GM18519 (cell line): ENCODE measurements at regions not wholly inside any gene's neighbourhood (a gene's known extent, or its start where the extent isn't known, plus 50 kb on each side); places are given as distances from the start of the nearest gene placed in this dataset.

Experiments used
- ATAC-seq: cut with Tn5 transposase; IDR thresholded peaks from one replicate; pipeline ENCODE4 v1.9.1; 2021; ENCODE audit warnings: mild to moderate bottlenecking, moderate library complexity; ENCODE audit not compliant: unreplicated experiment, low FRiP score

DNA sequence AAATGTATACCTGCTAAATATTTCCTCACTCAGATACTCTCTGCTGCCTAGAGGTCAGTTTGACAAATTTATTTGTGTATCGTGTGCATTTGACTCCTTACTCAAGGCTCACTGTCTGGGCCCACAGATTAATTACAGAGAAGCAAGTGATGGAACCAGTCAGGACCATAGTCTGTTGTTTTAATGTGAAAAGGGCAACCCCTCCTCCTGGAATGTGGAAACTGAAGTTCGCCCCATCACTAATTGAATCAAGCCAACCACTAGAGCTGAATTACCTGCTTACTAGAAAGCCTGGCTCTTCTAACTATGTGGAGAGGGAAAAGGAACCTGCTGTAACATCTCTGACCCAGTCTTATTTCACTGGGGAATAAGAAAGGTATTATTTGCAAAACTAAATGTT is 199.9 kb upstream of the KRR1 start:
- no peak for ATAC-seq

GRCh38 chr12:75710361-75711069 is 199.1 kb upstream of the KRR1 start:
- ATAC-seq: no peak

GRCh38 chr12:75709503-75709902 is 198.1 kb upstream of the KRR1 start:
- ATAC-seq: no peak

DNA sequence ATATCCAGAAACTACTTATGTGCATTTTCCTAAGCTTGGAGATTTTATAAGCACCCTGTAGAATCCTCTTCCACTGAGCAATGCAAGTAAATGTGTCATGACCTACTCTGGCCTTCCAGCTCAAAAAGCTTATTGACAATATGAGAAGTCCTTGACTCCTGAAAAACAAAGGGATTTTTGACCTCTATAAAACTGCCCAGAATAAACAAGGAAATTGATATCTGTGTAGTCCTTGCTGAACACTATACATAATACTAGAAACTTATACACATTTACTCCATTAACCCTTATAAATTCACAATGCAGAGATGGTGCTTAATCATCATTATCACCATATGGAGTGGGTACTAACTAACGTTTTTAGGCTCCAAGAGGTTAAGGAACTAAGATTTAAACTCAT is 197.4 kb upstream of the KRR1 start:
- ATAC-seq: no peak

- ATAC-seq: no peak
Measured at GRCh38 chr12:75707983-75708382, 196.6 kb upstream of the KRR1 start.

- ATAC-seq: peak; percentile 60
Measured at GRCh38 chr12:75706786-75707605, 195.6 kb upstream of the KRR1 start.

DNA sequence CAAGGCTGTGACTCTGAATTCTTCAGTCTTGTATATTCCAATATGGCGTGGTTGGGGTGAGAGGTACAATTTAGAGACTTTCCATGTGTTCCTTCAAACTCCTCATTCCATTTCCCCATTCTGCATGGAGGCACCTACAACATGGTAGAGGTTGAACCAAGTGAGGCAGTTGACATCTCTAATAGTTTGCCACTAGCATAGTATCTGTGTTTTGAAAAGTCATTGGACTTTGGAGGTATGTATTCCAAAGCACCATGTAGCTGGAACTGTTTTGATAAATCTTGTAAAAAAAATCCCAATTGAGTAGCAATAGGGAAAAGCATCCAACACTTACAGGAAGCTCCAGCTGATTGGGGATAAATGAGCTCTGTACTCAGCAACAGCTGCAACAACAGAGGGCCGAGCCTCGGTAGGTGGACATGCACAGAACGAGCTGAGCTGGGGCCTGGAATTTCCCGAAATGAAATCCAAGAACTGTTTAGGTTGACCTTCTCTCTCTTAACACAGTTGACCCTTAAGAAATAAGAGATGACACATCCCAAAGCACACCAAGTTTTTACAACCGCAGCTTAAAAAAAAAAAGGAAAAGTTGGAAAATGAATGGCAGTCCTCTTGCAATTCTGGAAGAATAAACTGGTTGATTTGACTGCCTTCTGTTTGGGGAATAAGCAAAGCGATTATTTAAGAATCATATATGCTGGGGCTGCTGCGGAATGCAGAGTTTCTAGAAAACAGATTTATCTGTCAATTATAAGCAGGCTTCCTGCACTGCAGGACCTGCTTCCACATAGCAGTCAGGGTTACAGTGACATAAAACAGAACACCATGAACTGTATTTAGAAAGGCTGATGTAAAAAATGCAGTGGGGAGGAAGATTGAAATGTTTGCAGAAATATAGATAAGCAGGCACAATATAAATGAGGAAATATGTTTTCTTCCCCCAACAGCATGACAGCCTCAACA is 194.6 kb upstream of the KRR1 start:
- ATAC-seq: no peak

- no peak for ATAC-seq
Measured at GRCh38 chr12:75704664-75705063, 193.3 kb upstream of the KRR1 start.

- ATAC-seq: no peak
Measured at GRCh38 chr12:75704208-75704607, 192.8 kb upstream of the KRR1 start.

DNA sequence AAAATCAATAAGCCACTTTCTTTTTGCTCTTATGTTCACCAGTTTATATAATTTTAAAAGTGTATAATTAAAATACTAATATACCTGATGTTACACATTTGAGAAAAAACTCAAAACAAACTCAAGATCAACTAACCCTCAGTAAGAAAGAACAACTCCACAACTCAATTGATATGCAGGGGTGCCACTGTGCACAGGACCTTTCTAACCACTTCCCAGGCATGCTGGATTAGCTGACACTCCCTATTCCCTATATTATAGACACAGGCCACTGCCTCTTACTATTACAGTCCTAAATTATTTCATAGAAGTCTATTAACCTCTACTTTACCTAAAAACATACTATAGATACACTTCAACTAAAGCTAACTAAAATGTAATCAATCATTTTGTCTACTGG is 191.7 kb upstream of the KRR1 start:
- no peak for ATAC-seq

DNA sequence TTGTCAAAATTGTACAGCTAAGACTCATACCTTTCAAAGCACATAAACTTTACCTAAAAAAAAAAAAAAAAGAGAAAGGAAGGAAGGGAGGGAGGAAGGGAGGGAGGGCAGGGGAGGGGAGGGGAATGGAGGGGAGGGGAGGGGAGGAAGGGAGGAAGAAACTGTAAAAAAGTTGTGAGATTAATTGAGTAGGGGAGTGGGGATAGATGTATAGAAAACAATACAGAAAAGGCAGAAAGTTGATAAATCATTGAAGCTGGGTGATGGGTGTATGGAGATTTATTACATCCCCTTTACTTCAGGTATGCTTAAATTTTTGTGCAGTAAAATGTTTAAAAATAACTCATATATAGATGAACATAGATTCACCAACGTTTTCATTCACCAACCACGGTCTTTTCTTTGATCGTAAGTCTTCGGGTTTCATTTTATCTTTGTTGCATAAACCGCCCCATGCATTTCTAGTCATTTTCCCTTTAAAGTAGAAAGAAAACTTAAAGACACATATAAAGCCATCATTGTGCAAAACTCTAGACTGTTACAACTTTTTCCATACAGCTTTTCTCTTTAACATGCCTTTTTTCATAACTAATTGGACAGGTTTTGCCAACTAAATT is 191.2 kb upstream of the KRR1 start:
- no peak for ATAC-seq

DNA sequence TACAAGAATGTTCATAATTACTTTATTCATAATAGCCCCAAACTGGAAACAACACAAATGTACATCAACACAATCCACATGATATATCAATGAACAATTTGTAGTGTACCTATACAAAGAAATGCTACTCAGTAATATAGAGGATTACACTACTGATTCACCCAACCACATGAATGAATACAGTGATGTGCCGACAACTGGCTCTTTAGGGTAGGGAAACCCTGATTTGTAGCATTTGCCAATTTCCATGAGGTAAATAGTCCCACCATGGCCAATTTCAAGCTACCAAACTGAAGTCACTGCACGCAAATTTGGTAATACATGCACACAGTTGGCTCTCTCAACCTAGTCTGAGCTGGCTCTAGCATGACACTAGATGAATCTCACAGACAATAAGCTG is 190.4 kb upstream of the KRR1 start:
- ATAC-seq: no peak

GRCh38 chr12:75699728-75700496 is 188.5 kb upstream of the KRR1 start:
- no peak for ATAC-seq

DNA sequence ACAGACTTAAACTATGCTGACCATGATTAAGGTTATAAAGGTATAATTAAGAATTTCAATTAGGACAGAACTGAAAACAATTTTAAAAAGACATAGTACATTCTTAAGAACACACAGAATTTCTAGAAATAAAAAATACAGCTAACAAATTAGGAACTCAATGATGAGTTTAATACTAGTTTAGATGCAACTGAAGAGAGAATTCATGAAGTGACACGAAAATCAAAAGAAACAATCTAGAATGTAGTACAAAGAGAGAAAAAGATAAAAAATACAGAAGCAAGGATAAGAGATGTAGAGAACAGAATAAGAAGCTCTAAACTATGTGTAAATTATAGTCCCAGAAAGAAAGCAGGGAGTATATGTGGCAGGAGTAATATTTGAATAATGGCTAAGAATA is 187.8 kb upstream of the KRR1 start:
- ATAC-seq: no peak

DNA sequence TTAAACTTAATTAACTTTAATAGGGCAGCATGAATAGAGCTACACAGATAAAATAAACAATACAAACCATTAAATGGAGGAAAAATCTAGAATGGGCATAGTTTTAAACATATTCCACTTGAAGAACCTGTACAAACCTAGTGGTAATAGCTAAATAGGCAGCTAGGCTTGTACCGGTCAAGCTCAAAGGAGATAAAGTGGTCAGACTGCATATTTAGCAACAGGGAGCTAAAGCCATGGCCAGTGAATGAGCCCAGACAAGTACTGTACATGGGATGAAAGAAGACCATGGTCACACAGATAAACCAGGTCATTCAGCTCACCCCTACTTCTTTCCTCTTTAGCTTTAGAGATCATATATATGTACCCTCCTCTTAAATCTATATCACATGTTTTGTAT is 186.6 kb upstream of the KRR1 start:
- ATAC-seq: no peak

DNA sequence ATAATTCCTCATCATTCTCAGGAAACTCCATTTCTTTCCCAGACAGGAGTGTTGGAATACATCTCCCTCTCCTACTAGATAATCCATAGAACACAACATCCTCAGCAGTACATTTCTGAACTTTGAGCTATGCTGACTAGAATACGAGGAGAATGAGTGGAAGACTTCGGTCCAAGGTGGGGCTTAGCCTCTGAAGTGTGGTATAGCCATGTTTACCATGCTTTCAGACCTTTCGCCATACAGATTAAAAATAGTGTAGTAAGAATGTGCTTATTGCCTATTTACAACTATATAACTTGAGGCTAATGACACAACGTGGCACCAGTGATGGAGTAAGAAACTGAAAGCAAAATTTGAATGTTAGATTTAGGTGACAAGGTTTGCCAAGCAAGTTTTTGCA is 184.5 kb upstream of the KRR1 start:
- no peak for ATAC-seq

- no peak for ATAC-seq
Measured at GRCh38 chr12:75694534-75695268, 183.3 kb upstream of the KRR1 start.

DNA sequence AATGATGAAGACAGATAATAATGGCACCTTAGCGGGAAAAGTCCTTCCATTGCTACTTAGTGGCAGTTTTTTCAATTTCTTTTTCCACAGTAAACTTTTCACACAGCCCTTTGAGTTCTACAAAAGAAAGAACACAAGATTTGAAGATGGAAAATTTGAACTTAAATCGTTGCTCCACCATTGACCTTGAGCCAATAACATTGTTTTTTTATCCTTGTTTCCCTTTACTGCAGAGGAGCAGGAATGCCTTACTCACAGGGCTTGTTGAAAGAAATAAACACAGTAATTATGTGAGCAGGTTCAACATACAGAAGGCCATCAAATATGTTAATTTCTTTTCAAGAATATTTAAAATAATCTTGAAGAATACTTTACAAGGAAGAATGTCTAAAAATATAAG is 181.5 kb upstream of the KRR1 start:
- ATAC-seq: no peak

GRCh38 chr12:75690296-75690955 is 179.0 kb upstream of the KRR1 start:
- no peak for ATAC-seq
